ENCODE measurements at regions not wholly inside any gene's neighbourhood (a gene's known extent, or its start where the extent isn't known, plus 50 kb on each side); places are given as distances from the start of the nearest gene placed in this dataset.
"Not testable (repeated sequence)": the region's sequence is repeated elsewhere in the genome, so short reads cannot be mapped to it uniquely, and the experiment has no call there.

- not testable (repeated sequence) for H3K36me3 ChIP-seq (replicated peaks; ENCODE audit: insufficient read depth, low read length); H2AFZ ChIP-seq (ENCODE audit: low read length); H4K20me1 ChIP-seq (ENCODE audit: insufficient read depth, low read length); H3K4me1 ChIP-seq (ENCODE audit: low read length); H3K79me2 ChIP-seq (ENCODE audit: low read length); H3K9me3 ChIP-seq (replicated peaks; ENCODE audit: insufficient read depth, low read length); H3K4me3 ChIP-seq (ENCODE audit: low read length); H3K4me2 ChIP-seq (ENCODE audit: low read depth, low read length); H3K27me3 ChIP-seq (replicated peaks; ENCODE audit: insufficient read depth, low read length); H3K9me2 ChIP-seq (replicated peaks; ENCODE audit: insufficient read depth, low read length); H3F3A ChIP-seq (ENCODE audit: insufficient read depth, low read length); H3K27ac ChIP-seq (ENCODE audit: low read length); H3K9ac ChIP-seq (ENCODE audit: low read length); DNase-seq
Measured at GRCh38 chrX:93078906-93079305, 594.5 kb downstream of the NAP1L3 start.

- H3K36me3 ChIP-seq (replicated peaks; ENCODE audit: insufficient read depth, low read length); H2AFZ ChIP-seq (ENCODE audit: low read length); H3K79me2 ChIP-seq (ENCODE audit: low read length); H3K27me3 ChIP-seq (replicated peaks; ENCODE audit: insufficient read depth, low read length); H3K4me2 ChIP-seq (ENCODE audit: low read depth, low read length); H3K9ac ChIP-seq (ENCODE audit: low read length); H3F3A ChIP-seq (ENCODE audit: insufficient read depth, low read length); H3K9me2 ChIP-seq (replicated peaks; ENCODE audit: insufficient read depth, low read length); H3K27ac ChIP-seq (ENCODE audit: low read length); H3K4me1 ChIP-seq (ENCODE audit: low read length); DNase-seq; H3K4me3 ChIP-seq (ENCODE audit: low read length); H4K20me1 ChIP-seq (ENCODE audit: insufficient read depth, low read length); H3K9me3 ChIP-seq (replicated peaks; ENCODE audit: insufficient read depth, low read length): not testable (repeated sequence)
Measured at GRCh38 chrX:93055264-93055663, 618.1 kb downstream of the NAP1L3 start.

GRCh38 chrX:93019841-93020240 lies 653.5 kb downstream of the NAP1L3 start:
- DNase-seq; H3K79me2 ChIP-seq (ENCODE audit: low read length); H3K36me3 ChIP-seq (replicated peaks; ENCODE audit: insufficient read depth, low read length); H3K9ac ChIP-seq (ENCODE audit: low read length); H3K4me3 ChIP-seq (ENCODE audit: low read length); H3K9me3 ChIP-seq (replicated peaks; ENCODE audit: insufficient read depth, low read length); H3K27me3 ChIP-seq (replicated peaks; ENCODE audit: insufficient read depth, low read length); H4K20me1 ChIP-seq (ENCODE audit: insufficient read depth, low read length); H3K27ac ChIP-seq (ENCODE audit: low read length); H3F3A ChIP-seq (ENCODE audit: insufficient read depth, low read length); H3K4me1 ChIP-seq (ENCODE audit: low read length); H2AFZ ChIP-seq (ENCODE audit: low read length); H3K4me2 ChIP-seq (ENCODE audit: low read depth, low read length); H3K9me2 ChIP-seq (replicated peaks; ENCODE audit: insufficient read depth, low read length): not testable (repeated sequence)

GRCh38 chrX:93014481-93015030 lies 658.8 kb downstream of the NAP1L3 start:
- H4K20me1 ChIP-seq (ENCODE audit: insufficient read depth, low read length); H3K4me1 ChIP-seq (ENCODE audit: low read length); H3F3A ChIP-seq (ENCODE audit: insufficient read depth, low read length); H3K27me3 ChIP-seq (replicated peaks; ENCODE audit: insufficient read depth, low read length); H3K36me3 ChIP-seq (replicated peaks; ENCODE audit: insufficient read depth, low read length); H3K4me2 ChIP-seq (ENCODE audit: low read depth, low read length); H3K9ac ChIP-seq (ENCODE audit: low read length); H3K27ac ChIP-seq (ENCODE audit: low read length); H3K79me2 ChIP-seq (ENCODE audit: low read length); H3K4me3 ChIP-seq (ENCODE audit: low read length); H3K9me2 ChIP-seq (replicated peaks; ENCODE audit: insufficient read depth, low read length); H3K9me3 ChIP-seq (replicated peaks; ENCODE audit: insufficient read depth, low read length); H2AFZ ChIP-seq (ENCODE audit: low read length): not testable (repeated sequence)
- peak; percentile 9 for DNase-seq

Data from MM.1S (cell line).